PC-3 (cell line): ENCODE measurements at regions not wholly inside any gene's neighbourhood (a gene's known extent, or its start where the extent isn't known, plus 50 kb on each side); places are given as distances from the start of the nearest gene placed in this dataset.
A peak's percentile ranks its signal among the peaks of the same experiment; 100 is the strongest.

Experiments
- ATAC-seq: fragments of 200-7000 bp; cut with Tn5 transposase; 2 replicates; pipeline ENCODE4 v1.9.1; 2020; ENCODE audit warnings: mild to moderate bottlenecking, moderate library complexity
- BruUV-seq: library from RNA; stranded (reverse); fragments of 400-500 nt; replicated peaks from 2 replicates; lab custom pipeline; 2021; lab: Mats Ljungman, UMichigan
- CTCF ChIA-PET: fragments of 300-600 bp; sonication (Branson Sonifier 250); formaldehyde crosslinking; loops from one replicate; lab custom pipeline; 2022; ENCODE audit warnings: antibody characterized with exemption; lab: Charles Lee
- POLR2A ChIA-PET: fragments of 300-600 bp; sonication (Branson Sonifier 250); formaldehyde crosslinking; loops from one replicate; lab custom pipeline; 2022; ENCODE audit warnings: antibody characterized with exemption; ENCODE audit not compliant: unreplicated experiment; lab: Charles Lee
- DNase-seq: peaks from one replicate; pipeline ENCODE4 v3.0.0-alpha.2; 2015
- H2AFZ ChIP-seq: fragments of 300-600 bp; sonication (generic); 2 replicates; pipeline ENCODE4 v1.6.0; 2016; ENCODE audit warnings: antibody characterized with exemption, low read length
- H3F3A ChIP-seq: fragments of 300-600 bp; sonication (generic); one replicate; pipeline ENCODE4 v1.6.0; 2017; ENCODE audit warnings: antibody characterized with exemption, low read length, control low read depth, mild to moderate bottlenecking; ENCODE audit not compliant: unreplicated experiment
- H3K27ac ChIP-seq: fragments of 300-600 bp; sonication (generic); 2 replicates; pipeline ENCODE4 v1.5.1; 2016; ENCODE audit warnings: mild to moderate bottlenecking, low read length
- H3K27me3 ChIP-seq: fragments of 300-600 bp; sonication (generic); 2 replicates; pipeline ENCODE4 v1.6.1; 2016; ENCODE audit warnings: low read length, mixed read lengths
- H3K36me3 ChIP-seq: fragments of 300-600 bp; sonication (generic); 2 replicates; pipeline ENCODE4 v1.6.1; 2016; ENCODE audit warnings: low read depth, mixed run types, low read length, mixed read lengths
- H3K4me1 ChIP-seq: fragments of 300-600 bp; sonication (generic); 2 replicates; pipeline ENCODE4 v1.5.1; 2016; ENCODE audit warnings: low read length; ENCODE audit not compliant: insufficient read depth
- H3K4me2 ChIP-seq: fragments of 300-600 bp; sonication (generic); 2 replicates; pipeline ENCODE4 v1.6.0; 2016; ENCODE audit warnings: low read length
- H3K4me3 ChIP-seq: fragments of 300-600 bp; sonication (generic); 2 replicates; pipeline ENCODE4 v1.5.1; 2016; ENCODE audit warnings: mild to moderate bottlenecking, low read length, mixed read lengths
- H3K79me2 ChIP-seq: fragments of 300-600 bp; sonication (generic); 2 replicates; pipeline ENCODE4 v1.6.1; 2017; ENCODE audit warnings: low read length, mixed read lengths
- H3K9ac ChIP-seq: fragments of 300-600 bp; sonication (generic); 2 replicates; pipeline ENCODE4 v1.6.0; 2016; ENCODE audit warnings: mild to moderate bottlenecking, low read length
- H3K9me2 ChIP-seq: fragments of 300-600 bp; sonication (generic); replicated peaks from 2 replicates; pipeline ENCODE4 v1.6.1; 2016; ENCODE audit warnings: mixed run types, low read length, mixed read lengths
- H3K9me3 ChIP-seq: fragments of 300-600 bp; sonication (generic); 2 replicates; pipeline ENCODE4 v1.6.1; 2016; ENCODE audit warnings: low read length, mixed read lengths
- H4K20me1 ChIP-seq: fragments of 300-600 bp; sonication (generic); 2 replicates; pipeline ENCODE4 v1.6.1; 2016; ENCODE audit warnings: low read length, mixed read lengths
- CTCF ChIP-seq: fragments of 300-600 bp; sonication (generic); conservative IDR thresholded peaks from 2 replicates; pipeline ENCODE4 v1.5.1; 2017; ENCODE audit warnings: antibody characterized with exemption, low read depth, mild to moderate bottlenecking, low read length
- EZH2 ChIP-seq: fragments of 300-600 bp; sonication (generic); IDR thresholded peaks from one replicate; pipeline ENCODE4 v1.6.1; 2017; ENCODE audit warnings: antibody characterized with exemption, mild to moderate bottlenecking, low read length; ENCODE audit not compliant: unreplicated experiment
- EZH2phosphoT487 ChIP-seq: fragments of 300-600 bp; sonication (generic); IDR thresholded peaks from 2 replicates; pipeline ENCODE4 v1.6.1; 2018; ENCODE audit warnings: mild to moderate bottlenecking, antibody characterized with exemption, low read length, borderline replicate concordance
- intact Hi-C: fragments of 100-400 bp; cut with micrococcal nuclease; formaldehyde crosslinking; loops from 2 replicates; pipeline ENCODE4 v1.9.0; 2023

- no peak overlapping the region for H3K27ac ChIP-seq
- no peak overlapping the region for H2AFZ ChIP-seq
- intact Hi-C loops: no loop called here
- H3F3A ChIP-seq: no peaks in the 10 kb centered on the region
- no peak overlapping the region for H3K4me2 ChIP-seq
- ChIA-PET POLR2A (no interaction called here), CTCF (no interaction called here)
- no peaks in the 10 kb centered on the region for H3K9me3 ChIP-seq
- H3K9ac ChIP-seq: no peak overlapping the region
- H3K27me3 ChIP-seq: no peaks in the 10 kb centered on the region
- no peak for TF ChIP-seq EZH2
- no peak for TF ChIP-seq CTCF
- TF ChIP-seq EZH2phosphoT487: no peak
- BruUV-seq: no TSS peak
- no peaks in the 10 kb centered on the region for H3K36me3 ChIP-seq
- H3K4me1 ChIP-seq: peaks cover 15% of the 10 kb centered on the region; the same call in 1 of the 2 replicates
- no peak for DNase-seq
- H4K20me1 ChIP-seq: no peaks in the 10 kb centered on the region
- no peaks in the 10 kb centered on the region for H3K79me2 ChIP-seq
- ATAC-seq: no peak
- no peak overlapping the region for H3K4me3 ChIP-seq
- no peaks in the 10 kb centered on the region for H3K9me2 ChIP-seq
Measured at GRCh38 chr9:13725516-13725915, 446.0 kb upstream of the MPDZ start.

DNA sequence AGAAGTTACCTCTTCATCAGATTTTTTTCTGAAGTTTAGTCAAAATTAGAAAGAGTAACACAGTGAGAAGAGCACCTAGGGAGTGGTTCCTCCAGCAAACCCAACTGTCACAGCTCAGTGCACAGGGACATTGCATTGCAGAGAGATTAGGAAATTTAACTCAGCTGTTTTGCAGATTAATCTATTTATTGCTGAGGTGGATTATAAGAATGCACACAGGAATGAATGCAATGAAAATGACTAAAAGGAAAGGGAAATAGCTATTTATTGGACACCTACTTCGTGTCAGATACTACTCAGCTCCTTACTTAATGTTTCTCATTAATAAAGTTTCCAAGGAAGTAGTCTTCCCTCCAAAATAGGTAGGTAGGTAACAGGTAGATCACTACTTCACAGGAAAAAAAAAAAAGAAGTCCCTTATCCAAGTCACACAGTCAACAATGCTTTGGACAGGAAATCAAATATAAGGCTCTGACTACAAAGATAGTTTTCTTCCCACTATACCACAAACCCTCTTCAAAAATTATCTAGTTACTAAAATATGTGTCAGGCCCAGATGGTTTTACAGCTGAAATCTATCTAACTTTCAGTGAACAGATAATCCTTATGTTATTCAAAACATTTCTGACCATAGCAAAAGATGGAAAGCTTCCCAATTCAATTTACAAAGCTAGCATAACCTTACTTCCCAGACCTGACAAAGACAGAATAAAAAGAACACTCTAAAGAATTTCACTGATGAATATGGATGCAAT, 442.2 kb upstream of the MPDZ start:
- H3K4me1 ChIP-seq: peaks cover 41% of the 10 kb centered on the region
- POLR2A ChIA-PET: no interaction called here
- CTCF ChIA-PET: no interaction called here

More for the DNA sequence above, 442.2 kb upstream of the MPDZ start:
- Histone ChIP-seq H3K36me3 (no peaks in the 10 kb centered on the region), H3K9ac (no peak overlapping the region), H3K27ac (peak overlapping the region; percentile 5; the same call in 1 of the 2 replicates), H3K9me2 (no peaks in the 10 kb centered on the region), H3K4me2 (no peak overlapping the region), H3K9me3 (no peaks in the 10 kb centered on the region), H4K20me1 (no peaks in the 10 kb centered on the region), H3K4me3 (no peak overlapping the region), H2AFZ (no peak overlapping the region), H3K27me3 (no peaks in the 10 kb centered on the region), H3K79me2 (no peaks in the 10 kb centered on the region), H3F3A (no peaks in the 10 kb centered on the region)
- ATAC-seq (no peak), DNase-seq (peak; percentile 39)
- intact Hi-C loops: no loop called here
- no TSS peak for BruUV-seq
- no peak for TF ChIP-seq CTCF
- TF ChIP-seq EZH2: no peak
- TF ChIP-seq EZH2phosphoT487: no peak
